Lung (tissue), 11 donors: ENCODE measurements at regions not wholly inside any gene's neighbourhood (a gene's known extent, or its start where the extent isn't known, plus 50 kb on each side); places are given as distances from the start of the nearest gene placed in this dataset.

Experiments
- ATAC-seq: fragments of 200-7000 bp; cut with Tn5 transposase; one replicate; pipeline ENCODE4 v1.9.1; 2020; ENCODE audit warnings: moderate number of reproducible peaks; ENCODE audit not compliant: insufficient read depth, low FRiP score
- DNase-seq, 3 donors: peaks; one replicate each; pipeline ENCODE4 v3.0.0-alpha.2; 2013 to 2017
- H3K27ac ChIP-seq, 2 donors: one replicate each; pipeline ENCODE4 v1.5.1; 2013; ENCODE audit warnings: mild to moderate bottlenecking in 2 of 2, moderate library complexity in 2 of 2, control low read depth in 1 of 2, inconsistent platforms in 1 of 2, low read depth in 1 of 2, low read length in 1 of 2
- H3K27me3 ChIP-seq, 3 donors: one replicate each; pipeline ENCODE4 v1.5.1; 2013; ENCODE audit warnings: low read length in 2 of 3; ENCODE audit not compliant: control insufficient read depth in 3 of 3, insufficient read depth in 3 of 3
- H3K36me3 ChIP-seq, 4 donors: one replicate each; pipeline ENCODE4 v1.5.1; 2013; ENCODE audit warnings: low read length in 4 of 4, mild to moderate bottlenecking in 1 of 4, moderate library complexity in 1 of 4; ENCODE audit not compliant: control insufficient read depth in 4 of 4, insufficient read depth in 4 of 4
- H3K4me1 ChIP-seq, 5 donors: one replicate each; pipeline ENCODE4 v1.5.1; 2013; ENCODE audit warnings: low read length in 5 of 5, mild to moderate bottlenecking in 2 of 5, moderate library complexity in 1 of 5; ENCODE audit not compliant: control insufficient read depth in 5 of 5, insufficient read depth in 5 of 5
- H3K4me3 ChIP-seq: one replicate; pipeline ENCODE4 v1.5.1; 2013; ENCODE audit warnings: mild to moderate bottlenecking, control low read depth, moderate library complexity
- H3K9ac ChIP-seq, 2 donors: one replicate each; pipeline ENCODE4 v1.5.1; 2013; ENCODE audit warnings: low read length in 2 of 2, control low read depth in 1 of 2; ENCODE audit not compliant: insufficient read depth in 1 of 2
- H3K9me3 ChIP-seq, 4 donors: one replicate each; pipeline ENCODE4 v1.5.1; 2013; ENCODE audit warnings: low read length in 3 of 4, mild to moderate bottlenecking in 1 of 4, moderate library complexity in 1 of 4; ENCODE audit not compliant: control insufficient read depth in 4 of 4, insufficient read depth in 3 of 4
- CTCF ChIP-seq: IDR thresholded peaks from 2 replicates; pipeline ENCODE4 v1.5.1; 2012; ENCODE audit warnings: mild to moderate bottlenecking; ENCODE audit errors: control extremely low read depth, extremely low read depth
- WGBS, 2 donors: extraction: QIAGEN DNeasy Blood & Tissue Kit; methylation state at CpG; one replicate each; pipeline ENCODE4 v1.1.7; 2013; 5-methylcytosine and 5-hydroxymethylcytosine counted together
- donor health status: control.
- donor health status: control.
- donor health status: Bipolar disorder and iron deficiency.
- donor health status: healthy.
- donor health status: DM: yes; HTN: yes; CAD: no.

GRCh38 chr21:32140151-32140550 is 138.7 kb downstream of the MIS18A start:
- Histone ChIP-seq H3K27ac (no peak overlapping the region), H3K36me3 (no peaks in the 10 kb centered on the region), H3K9ac (no peak overlapping the region), H3K27me3 (no peaks in the 10 kb centered on the region), H3K9me3 (peaks cover 0 to 7% (median 3%) of the 10 kb centered on the region in 4 donors), H3K4me3 (no peak overlapping the region), H3K4me1 (peaks cover 0 to 21% (median 7%) of the 10 kb centered on the region in 5 donors)
- no peak for ATAC-seq
- WGBS, 2 donors = 80 to 90% methylated on average over 4 of the region's 4 CpGs
- DNase-seq = no peak
- TF ChIP-seq CTCF = no peak

- WGBS, 2 donors = 80 to 82% methylated on average over 2 of the region's 2 CpGs
- Histone ChIP-seq H3K4me3 (no peak overlapping the region), H3K4me1 (peaks cover 0 to 21% (median 1%) of the 10 kb centered on the region in 5 donors), H3K27ac (no peak overlapping the region), H3K9ac (no peak overlapping the region), H3K27me3 (no peaks in the 10 kb centered on the region), H3K36me3 (no peaks in the 10 kb centered on the region), H3K9me3 (peaks cover 0 to 7% (median 3%) of the 10 kb centered on the region in 4 donors)
- no peak for ATAC-seq
- no peak for DNase-seq
- no peak for TF ChIP-seq CTCF
These were observed 140.2 kb downstream of the MIS18A start for GRCh38 chr21:32138658-32139057.

- WGBS, 2 donors = 89 to 90% methylated on average over 9 of the region's 9 CpGs
These were observed 140.9 kb downstream of the MIS18A start for GRCh38 chr21:32137931-32138330.

More at GRCh38 chr21:32137931-32138330, 140.9 kb downstream of the MIS18A start:
- DNase-seq (no peak), ATAC-seq (no peak)
- Histone ChIP-seq H3K9ac (no peak overlapping the region), H3K4me1 (peaks cover 0 to 13% (median 0%) of the 10 kb centered on the region in 5 donors), H3K4me3 (no peak overlapping the region), H3K27me3 (no peaks in the 10 kb centered on the region), H3K36me3 (no peaks in the 10 kb centered on the region), H3K9me3 (peaks cover 0 to 7% (median 3%) of the 10 kb centered on the region in 4 donors), H3K27ac (no peak overlapping the region)
- no peak for TF ChIP-seq CTCF
